ENCODE measurements at regions not wholly inside any gene's neighbourhood (a gene's known extent, or its start where the extent isn't known, plus 50 kb on each side); places are given as distances from the start of the nearest gene placed in this dataset.

DNA sequence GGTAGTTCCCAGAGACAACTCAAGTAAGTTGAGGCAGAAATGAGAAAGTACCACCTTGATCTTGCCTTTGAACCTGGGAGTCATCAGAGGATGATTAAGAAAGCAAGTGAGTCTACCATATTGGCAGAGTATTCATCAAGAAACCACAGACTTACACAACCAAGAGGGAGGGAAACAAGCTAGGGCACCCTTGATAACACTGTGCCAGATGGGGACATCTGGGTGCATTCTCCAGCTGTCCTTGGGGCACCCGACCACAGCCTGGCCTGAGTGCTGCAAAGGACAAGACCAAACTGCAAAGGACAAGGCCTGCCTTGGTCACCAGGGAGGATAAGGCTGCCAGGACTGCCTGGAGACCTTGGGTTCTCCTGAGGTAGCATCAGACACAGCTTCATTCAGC is 553.6 kb downstream of the EPHB1 start:
- H3K27me3 ChIP-seq (ENCODE audit: control insufficient read depth in 1 of 2, insufficient read depth in 2 of 2, low read length in 2 of 2) = no peaks in the 10 kb centered on the region
- no peaks in the 10 kb centered on the region for H3K4me1 ChIP-seq (ENCODE audit: control insufficient read depth in 2 of 2, insufficient read depth in 2 of 2, low read length in 1 of 2)
- H3K36me3 ChIP-seq (ENCODE audit: control insufficient read depth in 2 of 2, insufficient read depth in 2 of 2, low read length in 1 of 2) = no peaks in the 10 kb centered on the region
- no peak overlapping the region for H3K27ac ChIP-seq (ENCODE audit: low read depth in 2 of 2, low read length in 1 of 2)
- H3K9me3 ChIP-seq (ENCODE audit: control insufficient read depth in 2 of 2, insufficient read depth in 1 of 2, low read depth in 1 of 2, low read length in 1 of 2) = no peaks in the 10 kb centered on the region
- WGBS, 2 donors = 34 to 46% methylated on average over 1 of the region's 1 CpG
- H3K4me3 ChIP-seq (ENCODE audit: low read depth in 1 of 2, low read length in 2 of 2) = no peak overlapping the region

DNA sequence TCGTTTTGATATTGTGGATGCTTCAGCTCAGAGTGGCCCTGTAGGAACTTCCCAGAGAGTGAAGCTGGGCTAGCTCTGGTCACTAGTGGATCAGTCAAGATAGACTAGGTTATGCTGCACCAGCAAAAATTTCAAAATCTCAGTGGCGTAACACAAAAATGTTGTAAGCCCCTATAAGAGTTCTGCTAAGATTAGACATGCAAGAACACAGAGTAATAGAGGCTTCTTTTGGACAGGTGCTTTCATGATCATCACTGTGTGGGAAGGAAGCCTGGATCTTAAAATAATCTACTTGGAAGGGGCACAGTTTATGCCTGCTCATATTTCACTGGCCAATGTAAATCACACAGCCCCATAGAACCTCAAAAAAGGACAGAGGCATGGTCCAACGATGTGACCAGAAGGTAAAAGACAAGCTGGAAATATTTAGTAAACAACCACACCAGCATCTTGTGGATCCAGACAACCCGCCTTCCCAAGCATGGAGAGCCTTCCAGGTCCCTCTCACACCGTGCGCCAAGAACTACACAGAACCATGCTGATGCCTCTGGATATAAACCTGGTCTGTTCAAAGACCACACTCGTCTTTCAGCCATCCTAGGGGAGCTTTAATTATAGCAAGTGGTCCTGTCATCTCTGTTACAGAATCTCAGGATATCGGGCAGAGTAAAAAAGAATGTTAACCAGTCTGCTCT is 554.3 kb downstream of the EPHB1 start:
- Histone ChIP-seq H3K4me3 (ENCODE audit: low read depth in 1 of 2, low read length in 2 of 2) (no peak overlapping the region), H3K27me3 (ENCODE audit: control insufficient read depth in 1 of 2, insufficient read depth in 2 of 2, low read length in 2 of 2) (no peaks in the 10 kb centered on the region), H3K27ac (ENCODE audit: low read depth in 2 of 2, low read length in 1 of 2) (no peak overlapping the region), H3K4me1 (ENCODE audit: control insufficient read depth in 2 of 2, insufficient read depth in 2 of 2, low read length in 1 of 2) (no peaks in the 10 kb centered on the region), H3K36me3 (ENCODE audit: control insufficient read depth in 2 of 2, insufficient read depth in 2 of 2, low read length in 1 of 2) (no peaks in the 10 kb centered on the region), H3K9me3 (ENCODE audit: control insufficient read depth in 2 of 2, insufficient read depth in 1 of 2, low read depth in 1 of 2, low read length in 1 of 2) (no peaks in the 10 kb centered on the region)
- 76 to 78% methylated on average over 8 of the region's 8 CpGs for WGBS, 2 donors

GRCh38 chr3:135352213-135352612 is 557.2 kb downstream of the EPHB1 start:
- WGBS, 2 donors = 70 to 72% methylated on average over 8 of the region's 8 CpGs
- H3K9me3 ChIP-seq (ENCODE audit: control insufficient read depth in 2 of 2, insufficient read depth in 1 of 2, low read depth in 1 of 2, low read length in 1 of 2) = no peaks in the 10 kb centered on the region
- no peaks in the 10 kb centered on the region for H3K4me1 ChIP-seq (ENCODE audit: control insufficient read depth in 2 of 2, insufficient read depth in 2 of 2, low read length in 1 of 2)
- no peaks in the 10 kb centered on the region for H3K27me3 ChIP-seq (ENCODE audit: control insufficient read depth in 1 of 2, insufficient read depth in 2 of 2, low read length in 2 of 2)
- no peak overlapping the region for H3K27ac ChIP-seq (ENCODE audit: low read depth in 2 of 2, low read length in 1 of 2)
- H3K36me3 ChIP-seq (ENCODE audit: control insufficient read depth in 2 of 2, insufficient read depth in 2 of 2, low read length in 1 of 2) = no peaks in the 10 kb centered on the region
- no peak overlapping the region for H3K4me3 ChIP-seq (ENCODE audit: low read depth in 1 of 2, low read length in 2 of 2)

- H3K27ac ChIP-seq (ENCODE audit: low read depth in 2 of 2, low read length in 1 of 2) = no peak overlapping the region
- no peaks in the 10 kb centered on the region for H3K27me3 ChIP-seq (ENCODE audit: control insufficient read depth in 1 of 2, insufficient read depth in 2 of 2, low read length in 2 of 2)
- WGBS, 2 donors = 75 to 76% methylated on average over 3 of the region's 3 CpGs
- no peaks in the 10 kb centered on the region for H3K36me3 ChIP-seq (ENCODE audit: control insufficient read depth in 2 of 2, insufficient read depth in 2 of 2, low read length in 1 of 2)
- no peaks in the 10 kb centered on the region for H3K9me3 ChIP-seq (ENCODE audit: control insufficient read depth in 2 of 2, insufficient read depth in 1 of 2, low read depth in 1 of 2, low read length in 1 of 2)
- no peaks in the 10 kb centered on the region for H3K4me1 ChIP-seq (ENCODE audit: control insufficient read depth in 2 of 2, insufficient read depth in 2 of 2, low read length in 1 of 2)
- no peak overlapping the region for H3K4me3 ChIP-seq (ENCODE audit: low read depth in 1 of 2, low read length in 2 of 2)
Observed at GRCh38 chr3:135362889-135363288, 567.8 kb downstream of the EPHB1 start.

DNA sequence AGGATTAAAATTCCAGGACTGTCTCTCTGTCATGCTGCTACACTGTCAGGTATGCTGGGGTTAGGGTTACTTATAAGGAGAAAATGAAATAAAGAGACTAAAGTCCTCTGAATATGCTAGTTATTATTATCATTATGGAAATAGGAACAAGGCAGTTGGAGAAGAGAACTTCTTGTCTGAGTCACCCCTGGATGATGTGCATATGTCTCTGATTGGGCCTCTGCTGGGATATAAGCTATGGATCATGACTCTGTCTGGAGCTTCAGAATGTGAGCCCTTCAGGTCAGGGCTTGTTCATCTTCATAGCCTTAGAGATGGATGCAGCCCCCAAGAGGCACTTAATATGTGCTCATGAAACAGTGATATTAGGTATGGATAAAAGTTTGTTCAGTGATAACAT is 569.6 kb downstream of the EPHB1 start:
- no peaks in the 10 kb centered on the region for H3K36me3 ChIP-seq (ENCODE audit: control insufficient read depth in 2 of 2, insufficient read depth in 2 of 2, low read length in 1 of 2)
- no peak overlapping the region for H3K4me3 ChIP-seq (ENCODE audit: low read depth in 1 of 2, low read length in 2 of 2)
- H3K27me3 ChIP-seq (ENCODE audit: control insufficient read depth in 1 of 2, insufficient read depth in 2 of 2, low read length in 2 of 2) = no peaks in the 10 kb centered on the region

GRCh38 chr3:135366816-135367215 is 571.8 kb downstream of the EPHB1 start:
- Histone ChIP-seq H3K27me3 (ENCODE audit: control insufficient read depth in 1 of 2, insufficient read depth in 2 of 2, low read length in 2 of 2) (no peaks in the 10 kb centered on the region), H3K9me3 (ENCODE audit: control insufficient read depth in 2 of 2, insufficient read depth in 1 of 2, low read depth in 1 of 2, low read length in 1 of 2) (no peaks in the 10 kb centered on the region), H3K4me3 (ENCODE audit: low read depth in 1 of 2, low read length in 2 of 2) (no peak overlapping the region), H3K36me3 (ENCODE audit: control insufficient read depth in 2 of 2, insufficient read depth in 2 of 2, low read length in 1 of 2) (no peaks in the 10 kb centered on the region), H3K27ac (ENCODE audit: low read depth in 2 of 2, low read length in 1 of 2) (no peak overlapping the region), H3K4me1 (ENCODE audit: control insufficient read depth in 2 of 2, insufficient read depth in 2 of 2, low read length in 1 of 2) (no peaks in the 10 kb centered on the region)
- 71 to 78% methylated on average over 3 of the region's 3 CpGs for WGBS, 2 donors

More for the DNA sequence above, 569.6 kb downstream of the EPHB1 start:
- Histone ChIP-seq H3K27ac (ENCODE audit: low read depth in 2 of 2, low read length in 1 of 2) (no peak overlapping the region), H3K9me3 (ENCODE audit: control insufficient read depth in 2 of 2, insufficient read depth in 1 of 2, low read depth in 1 of 2, low read length in 1 of 2) (no peaks in the 10 kb centered on the region), H3K4me1 (ENCODE audit: control insufficient read depth in 2 of 2, insufficient read depth in 2 of 2, low read length in 1 of 2) (no peaks in the 10 kb centered on the region)

- H3K36me3 ChIP-seq (ENCODE audit: control insufficient read depth in 2 of 2, insufficient read depth in 2 of 2, low read length in 1 of 2) = no peaks in the 10 kb centered on the region
- no peak overlapping the region for H3K27ac ChIP-seq (ENCODE audit: low read depth in 2 of 2, low read length in 1 of 2)
- H3K27me3 ChIP-seq (ENCODE audit: control insufficient read depth in 1 of 2, insufficient read depth in 2 of 2, low read length in 2 of 2) = no peaks in the 10 kb centered on the region
- H3K9me3 ChIP-seq (ENCODE audit: control insufficient read depth in 2 of 2, insufficient read depth in 1 of 2, low read depth in 1 of 2, low read length in 1 of 2) = no peaks in the 10 kb centered on the region
- no peaks in the 10 kb centered on the region for H3K4me1 ChIP-seq (ENCODE audit: control insufficient read depth in 2 of 2, insufficient read depth in 2 of 2, low read length in 1 of 2)
- H3K4me3 ChIP-seq (ENCODE audit: low read depth in 1 of 2, low read length in 2 of 2) = no peak overlapping the region
- 28 to 31% methylated on average over 3 of the region's 3 CpGs for WGBS, 2 donors
Observed at GRCh38 chr3:135368316-135368715, 573.3 kb downstream of the EPHB1 start.

- H3K27ac ChIP-seq (ENCODE audit: low read depth in 2 of 2, low read length in 1 of 2) = no peak overlapping the region
- no peaks in the 10 kb centered on the region for H3K36me3 ChIP-seq (ENCODE audit: control insufficient read depth in 2 of 2, insufficient read depth in 2 of 2, low read length in 1 of 2)
- H3K4me3 ChIP-seq (ENCODE audit: low read depth in 1 of 2, low read length in 2 of 2) = no peak overlapping the region
- no peaks in the 10 kb centered on the region for H3K27me3 ChIP-seq (ENCODE audit: control insufficient read depth in 1 of 2, insufficient read depth in 2 of 2, low read length in 2 of 2)
- 71 to 75% methylated on average over 3 of the region's 3 CpGs for WGBS, 2 donors
- H3K9me3 ChIP-seq (ENCODE audit: control insufficient read depth in 2 of 2, insufficient read depth in 1 of 2, low read depth in 1 of 2, low read length in 1 of 2) = no peaks in the 10 kb centered on the region
- no peaks in the 10 kb centered on the region for H3K4me1 ChIP-seq (ENCODE audit: control insufficient read depth in 2 of 2, insufficient read depth in 2 of 2, low read length in 1 of 2)
Observed at GRCh38 chr3:135368781-135369180, 573.7 kb downstream of the EPHB1 start.

DNA sequence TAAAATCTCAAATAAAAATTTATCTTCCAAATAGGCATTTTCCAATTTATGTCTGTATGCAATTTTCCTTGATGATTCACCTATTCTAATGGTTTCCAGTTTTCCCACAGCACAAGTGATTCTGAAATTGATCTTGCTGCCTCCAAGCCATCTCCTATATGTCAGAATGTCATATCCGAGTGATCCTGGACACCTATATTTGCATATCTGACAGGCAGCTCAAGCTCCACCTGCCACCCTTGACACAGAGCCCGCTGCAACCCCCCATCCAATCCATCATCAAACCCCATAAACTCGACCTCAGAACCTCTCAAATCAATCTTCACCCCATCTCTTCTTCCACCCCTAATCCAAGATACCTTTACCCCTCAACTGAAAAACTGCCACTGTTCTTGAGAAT is 579.5 kb downstream of the EPHB1 start:
- no peaks in the 10 kb centered on the region for H3K27me3 ChIP-seq (ENCODE audit: control insufficient read depth in 1 of 2, insufficient read depth in 2 of 2, low read length in 2 of 2)
- H3K4me3 ChIP-seq (ENCODE audit: low read depth in 1 of 2, low read length in 2 of 2) = no peak overlapping the region
- WGBS, 2 donors = 57 to 68% methylated on average over 3 of the region's 3 CpGs
- H3K9me3 ChIP-seq (ENCODE audit: control insufficient read depth in 2 of 2, insufficient read depth in 1 of 2, low read depth in 1 of 2, low read length in 1 of 2) = peaks cover 0 to 2% of the 10 kb centered on the region in 2 donors
- H3K27ac ChIP-seq (ENCODE audit: low read depth in 2 of 2, low read length in 1 of 2) = no peak overlapping the region
- no peaks in the 10 kb centered on the region for H3K36me3 ChIP-seq (ENCODE audit: control insufficient read depth in 2 of 2, insufficient read depth in 2 of 2, low read length in 1 of 2)
- no peaks in the 10 kb centered on the region for H3K4me1 ChIP-seq (ENCODE audit: control insufficient read depth in 2 of 2, insufficient read depth in 2 of 2, low read length in 1 of 2)

GRCh38 chr3:135382188-135382587 is 583.3 kb upstream of the PPP2R3A start:
- Histone ChIP-seq H3K4me3 (ENCODE audit: low read depth in 1 of 2, low read length in 2 of 2) (no peak overlapping the region), H3K9me3 (ENCODE audit: control insufficient read depth in 2 of 2, insufficient read depth in 1 of 2, low read depth in 1 of 2, low read length in 1 of 2) (no peaks in the 10 kb centered on the region), H3K27me3 (ENCODE audit: control insufficient read depth in 1 of 2, insufficient read depth in 2 of 2, low read length in 2 of 2) (no peaks in the 10 kb centered on the region), H3K4me1 (ENCODE audit: control insufficient read depth in 2 of 2, insufficient read depth in 2 of 2, low read length in 1 of 2) (peaks cover 0 to 2% of the 10 kb centered on the region in 2 donors), H3K36me3 (ENCODE audit: control insufficient read depth in 2 of 2, insufficient read depth in 2 of 2, low read length in 1 of 2) (no peaks in the 10 kb centered on the region), H3K27ac (ENCODE audit: low read depth in 2 of 2, low read length in 1 of 2) (no peak overlapping the region)
- WGBS, 2 donors = 56 to 69% methylated on average over 3 of the region's 3 CpGs

All from esophagus (tissue), 2 donors.